ENCODE measurements at regions not wholly inside any gene's neighbourhood (a gene's known extent, or its start where the extent isn't known, plus 50 kb on each side); places are given as distances from the start of the nearest gene placed in this dataset.

GRCh38 chr18:38329145-38329544 lies 763.5 kb upstream of the CELF4 start:
- TF ChIP-seq HDGF (IDR thresholded peaks at IDR 0.05; ENCODE audit: borderline replicate concordance) (no peak), PKNOX1 (IDR thresholded peaks at IDR 0.05) (no peak), ARNT (IDR thresholded peaks at IDR 0.05) (no peak), SP1 (IDR thresholded peaks at IDR 0.05) (no peak), SUZ12 (IDR thresholded peaks at IDR 0.05) (no peak)

All from HEK293T (cell line).